Spleen (tissue), 7 donors: ENCODE measurements at regions not wholly inside any gene's neighbourhood (a gene's known extent, or its start where the extent isn't known, plus 50 kb on each side); places are given as distances from the start of the nearest gene placed in this dataset.

Experiments
- POLR2A ChIP-seq, 3 donors: fragments of 450-650 bp; IDR thresholded peaks; one replicate each; pipeline ENCODE4 v1.5.1; 2017; ENCODE audit warnings: antibody characterized with exemption in 3 of 3, mild to moderate bottlenecking in 1 of 3
- POLR2AphosphoS5 ChIP-seq, 3 donors: sonication (generic); formaldehyde crosslinking; IDR thresholded peaks; one replicate each; pipeline ENCODE4 v1.5.1; 2017; ENCODE audit warnings: antibody characterized with exemption in 3 of 3
- TF ChIP-seq, protein P1 (sequence below), 11 experiments: fragments of 200-600 bp in 7 of 11; fragments of 450-650 bp in 4 of 11; sonication (generic) in 4 of 11; IDR thresholded peaks in 8 of 11; conservative IDR thresholded peaks in 3 of 11; 1 replicate in 7 of 11; 2 replicates in 4 of 11; pipeline versions ENCODE4 v1.4.0 to v1.8.0; 2016 to 2021; ENCODE audit warnings: antibody characterized with exemption in 11 of 11, inconsistent platforms in 4 of 11, mild to moderate bottlenecking in 1 of 11
- donor health status: DM: no; HTN: no; CAD: no; lungs with moderate emphysema.
- donor health status: DM: no; HTN: no; CAD: no.
- donor health status: DM: no; HTN: no; CAD: no.

- TF ChIP-seq, protein P1, sequence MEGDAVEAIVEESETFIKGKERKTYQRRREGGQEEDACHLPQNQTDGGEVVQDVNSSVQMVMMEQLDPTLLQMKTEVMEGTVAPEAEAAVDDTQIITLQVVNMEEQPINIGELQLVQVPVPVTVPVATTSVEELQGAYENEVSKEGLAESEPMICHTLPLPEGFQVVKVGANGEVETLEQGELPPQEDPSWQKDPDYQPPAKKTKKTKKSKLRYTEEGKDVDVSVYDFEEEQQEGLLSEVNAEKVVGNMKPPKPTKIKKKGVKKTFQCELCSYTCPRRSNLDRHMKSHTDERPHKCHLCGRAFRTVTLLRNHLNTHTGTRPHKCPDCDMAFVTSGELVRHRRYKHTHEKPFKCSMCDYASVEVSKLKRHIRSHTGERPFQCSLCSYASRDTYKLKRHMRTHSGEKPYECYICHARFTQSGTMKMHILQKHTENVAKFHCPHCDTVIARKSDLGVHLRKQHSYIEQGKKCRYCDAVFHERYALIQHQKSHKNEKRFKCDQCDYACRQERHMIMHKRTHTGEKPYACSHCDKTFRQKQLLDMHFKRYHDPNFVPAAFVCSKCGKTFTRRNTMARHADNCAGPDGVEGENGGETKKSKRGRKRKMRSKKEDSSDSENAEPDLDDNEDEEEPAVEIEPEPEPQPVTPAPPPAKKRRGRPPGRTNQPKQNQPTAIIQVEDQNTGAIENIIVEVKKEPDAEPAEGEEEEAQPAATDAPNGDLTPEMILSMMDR (IDR thresholded peaks at IDR 0.05 in 8 of 11, conservative IDR thresholded peaks at IDR 0.05 in 3 of 11), result no peak
- no peak for TF ChIP-seq POLR2A (IDR thresholded peaks at IDR 0.05)
- TF ChIP-seq POLR2AphosphoS5 (IDR thresholded peaks at IDR 0.05), result no peak
Observed at GRCh38 chr13:74037762-74038161, 96.4 kb downstream of the KLF12 start.
